Neuronal stem cell (in vitro differentiated cells): ENCODE measurements at regions not wholly inside any gene's neighbourhood (a gene's known extent, or its start where the extent isn't known, plus 50 kb on each side); places are given as distances from the start of the nearest gene placed in this dataset.

Experiments
- DNase-seq: peaks from one replicate; pipeline ENCODE4 v3.0.0-alpha.2; 2013; ENCODE audit warnings: low spot score
- H2AFZ ChIP-seq: one replicate; pipeline ENCODE4 v1.6.1; 2013; ENCODE audit warnings: mild to moderate bottlenecking, low read length, inconsistent platforms
- H2AK5ac ChIP-seq: 2 replicates; pipeline ENCODE4 v1.6.1; 2013; ENCODE audit warnings: low read depth, mild to moderate bottlenecking, inconsistent platforms, low read length, moderate library complexity, mixed read lengths
- H2BK120ac ChIP-seq: 2 replicates; pipeline ENCODE4 v1.6.1; 2013; ENCODE audit warnings: low read depth, mild to moderate bottlenecking, inconsistent platforms, low read length, moderate library complexity, mixed read lengths
- H2BK12ac ChIP-seq: one replicate; pipeline ENCODE4 v1.6.1; 2013; ENCODE audit warnings: low read length, inconsistent platforms
- H2BK15ac ChIP-seq: 2 replicates; pipeline ENCODE4 v1.6.1; 2013; ENCODE audit warnings: mild to moderate bottlenecking, low read length, inconsistent platforms, mixed read lengths
- H2BK5ac ChIP-seq: one replicate; pipeline ENCODE4 v1.6.1; 2013; ENCODE audit warnings: inconsistent platforms, mild to moderate bottlenecking, low read length, moderate library complexity
- H3K14ac ChIP-seq: one replicate; pipeline ENCODE4 v1.6.1; 2013; ENCODE audit warnings: low read length, inconsistent platforms
- H3K18ac ChIP-seq: 2 replicates; pipeline ENCODE4 v1.6.1; 2013; ENCODE audit warnings: low read length, inconsistent platforms
- H3K23ac ChIP-seq: 2 replicates; pipeline ENCODE4 v1.6.1; 2013; ENCODE audit warnings: low read depth, mild to moderate bottlenecking, mixed read lengths, low read length, inconsistent platforms; ENCODE audit not compliant: poor library complexity
- H3K27ac ChIP-seq: replicated peaks from 3 replicates; pipeline ENCODE4 v1.5.1; 2013; ENCODE audit warnings: low read length, inconsistent platforms
- H3K27me3 ChIP-seq, 3 experiments: 2 replicates each; pipeline ENCODE4 v1.6.1; 2013; ENCODE audit warnings: low read length in 3 of 3, mild to moderate bottlenecking in 2 of 3, inconsistent platforms in 1 of 3, low read depth in 1 of 3, mixed read lengths in 1 of 3, moderate library complexity in 1 of 3; ENCODE audit not compliant: control insufficient read depth in 3 of 3, insufficient read depth in 3 of 3
- H3K36me3 ChIP-seq, 2 donors: replicated peaks in 1 of 2; 2 replicates each; pipeline ENCODE4 v1.6.1; 2013; ENCODE audit warnings: low read length in 2 of 2; ENCODE audit not compliant: control insufficient read depth in 2 of 2, insufficient read depth in 2 of 2
- H3K4ac ChIP-seq: 2 replicates; pipeline ENCODE4 v1.6.1; 2013; ENCODE audit warnings: inconsistent platforms, mild to moderate bottlenecking, low read length, moderate library complexity
- H3K4me1 ChIP-seq, 2 donors: 1 replicate in 1 of 2; 2 replicates in 1 of 2; pipeline ENCODE4 v1.6.1; 2013; ENCODE audit warnings: low read length in 2 of 2, low read depth in 1 of 2; ENCODE audit not compliant: control insufficient read depth in 2 of 2, insufficient read depth in 1 of 2
- H3K4me2 ChIP-seq: one replicate; pipeline ENCODE4 v1.6.1; 2013; ENCODE audit warnings: mild to moderate bottlenecking, low read length, inconsistent platforms; ENCODE audit not compliant: insufficient read depth, poor library complexity, severe bottlenecking
- H3K4me3 ChIP-seq, 2 donors: 2 replicates each; pipeline ENCODE4 v1.5.1; 2013; ENCODE audit warnings: low read length in 2 of 2, mild to moderate bottlenecking in 2 of 2, inconsistent platforms in 1 of 2, moderate library complexity in 1 of 2
- H3K79me1 ChIP-seq: one replicate; pipeline ENCODE4 v1.6.1; 2013; ENCODE audit warnings: low read depth, mild to moderate bottlenecking, inconsistent platforms, low read length, moderate library complexity
- H3K9ac ChIP-seq: one replicate; pipeline ENCODE4 v1.6.1; 2013; ENCODE audit warnings: mild to moderate bottlenecking, low read depth, low read length, inconsistent platforms; ENCODE audit not compliant: poor library complexity
- H3K9me3 ChIP-seq, 2 donors: replicated peaks in 1 of 2; 2 replicates each; pipeline versions ENCODE3 to v1.6.1; 2013; ENCODE audit warnings: low read length in 2 of 2, mild to moderate bottlenecking in 2 of 2, inconsistent platforms in 1 of 2, low read depth in 1 of 2, mixed read lengths in 1 of 2, moderate library complexity in 1 of 2; ENCODE audit not compliant: control insufficient read depth in 2 of 2, insufficient read depth in 1 of 2
- H4K8ac ChIP-seq: one replicate; pipeline ENCODE4 v1.6.1; 2013; ENCODE audit warnings: low read depth, mild to moderate bottlenecking, inconsistent platforms, low read length, moderate library complexity
- H4K91ac ChIP-seq: one replicate; pipeline ENCODE4 v1.6.1; 2013; ENCODE audit warnings: low read length, low read depth, mild to moderate bottlenecking, inconsistent platforms; ENCODE audit not compliant: poor library complexity
- WGBS, 2 donors: extraction: QIAGEN DNeasy Blood & Tissue Kit; methylation state at CpG; one replicate each; pipeline ENCODE4 v1.1.7; 2013; ENCODE audit warnings: missing lambda C conversion rate in 2 of 2, mixed read lengths in 1 of 2; ENCODE audit not compliant: insufficient read length in 2 of 2, insufficient replicate concordance in 1 of 2; ENCODE audit errors: extremely low coverage in 2 of 2; 5-methylcytosine and 5-hydroxymethylcytosine counted together

DNA sequence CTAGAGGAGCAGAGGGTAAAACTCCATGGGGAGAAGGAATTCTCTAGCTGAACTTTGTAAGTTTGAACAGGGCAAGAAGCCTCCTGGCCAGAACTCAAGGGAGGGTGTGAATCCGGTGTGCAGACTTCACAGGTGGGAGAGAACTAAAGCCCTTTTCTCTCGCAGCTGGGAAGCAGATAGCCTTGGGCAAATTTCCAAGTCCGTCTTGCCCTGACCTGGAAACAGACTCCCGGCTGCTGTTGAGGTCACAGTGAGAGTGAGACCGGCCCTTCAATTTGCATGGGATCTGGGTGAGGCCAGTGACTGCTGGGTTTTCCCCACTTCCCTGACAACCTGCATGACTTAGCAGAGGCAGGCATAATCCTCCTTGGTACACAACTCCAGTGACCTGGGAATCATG lies 94.5 kb upstream of the ZNF827 start:
- Histone ChIP-seq H2AFZ (peak overlapping the region; percentile 56), H3K9ac (no peak overlapping the region), H3K79me1 (no peaks in the 10 kb centered on the region), H3K14ac (peak overlapping the region; percentile 31), H3K18ac (no peak overlapping the region), H3K4me2 (no peak overlapping the region), H3K23ac (no peak overlapping the region), H2BK5ac (peak overlapping the region; percentile 66), H2BK15ac (no peak overlapping the region), H4K8ac (no peak overlapping the region), H3K4me1 (peaks cover 0 to 8% of the 10 kb centered on the region in 2 donors), H4K91ac (no peak overlapping the region), H3K4me3 (no peak overlapping the region), H3K27ac (no peak overlapping the region), H2BK120ac (no peak overlapping the region), H2AK5ac (no peak overlapping the region), H3K9me3 (no peaks in the 10 kb centered on the region), H3K4ac (no peak overlapping the region), H3K27me3 (no peaks in the 10 kb centered on the region), H3K36me3 (no peaks in the 10 kb centered on the region), H2BK12ac (no peak overlapping the region)
- WGBS, 2 donors = no CpG with 5 or more reads among the region's 5 CpGs
- no peak for DNase-seq

DNA sequence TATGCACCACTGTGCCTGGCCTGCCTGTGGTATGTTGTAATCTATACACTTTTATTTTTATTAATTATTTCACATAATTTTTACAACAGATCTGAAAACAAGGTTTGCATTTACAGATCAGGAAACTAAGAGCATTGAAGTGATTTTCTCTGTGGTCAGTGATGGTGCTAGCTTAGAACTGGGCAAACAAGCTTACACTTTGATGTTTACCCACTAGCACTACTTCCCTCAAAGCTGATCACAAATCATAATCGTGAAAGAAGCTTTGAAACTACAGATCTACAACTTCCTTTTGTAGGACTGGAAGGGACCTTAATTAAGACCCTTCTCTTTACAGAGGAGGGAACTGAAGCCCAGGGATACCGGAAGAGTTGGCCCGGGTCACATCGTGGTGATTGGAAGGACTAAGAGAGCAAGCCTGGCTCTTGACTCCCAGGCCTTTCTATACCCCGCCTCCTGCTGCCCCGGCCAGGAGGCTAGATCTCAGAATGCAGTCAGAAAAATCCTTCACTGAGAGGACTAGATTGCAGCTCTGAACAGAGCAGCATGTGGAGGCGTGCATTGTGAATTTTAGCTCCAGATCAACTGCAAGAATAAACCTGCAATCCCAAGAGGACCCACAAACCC lies 93.7 kb upstream of the ZNF827 start:
- Histone ChIP-seq H3K36me3 (no peaks in the 10 kb centered on the region), H3K4me1 (peaks cover 0 to 8% of the 10 kb centered on the region in 2 donors), H2BK12ac (no peak overlapping the region), H4K91ac (no peak overlapping the region), H2BK120ac (no peak overlapping the region), H3K27ac (no peak overlapping the region), H3K14ac (no peak overlapping the region), H3K9me3 (no peaks in the 10 kb centered on the region), H3K4me3 (no peak overlapping the region), H2AFZ (peak overlapping the region; percentile 56), H3K4ac (no peak overlapping the region), H3K79me1 (no peaks in the 10 kb centered on the region), H3K23ac (no peak overlapping the region), H3K27me3 (no peaks in the 10 kb centered on the region), H2AK5ac (no peak overlapping the region), H3K9ac (no peak overlapping the region), H4K8ac (no peak overlapping the region), H2BK15ac (no peak overlapping the region), H3K4me2 (no peak overlapping the region), H3K18ac (no peak overlapping the region), H2BK5ac (peak overlapping the region; percentile 66)
- no CpG with 5 or more reads among the region's 7 CpGs for WGBS, 2 donors
- no peak for DNase-seq

GRCh38 chr4:146029939-146030710 lies 91.5 kb upstream of the ZNF827 start:
- no peak overlapping the region for H2BK120ac ChIP-seq
- H4K91ac ChIP-seq = no peak overlapping the region
- peaks cover 0 to 8% of the 10 kb centered on the region in 2 donors for H3K4me1 ChIP-seq
- no CpG with 5 or more reads among the region's 8 CpGs for WGBS, 2 donors
- H3K9me3 ChIP-seq = no peaks in the 10 kb centered on the region
- H2BK12ac ChIP-seq = no peak overlapping the region
- H3K14ac ChIP-seq = no peak overlapping the region
- H2BK15ac ChIP-seq = no peak overlapping the region
- H2AK5ac ChIP-seq = no peak overlapping the region
- H3K79me1 ChIP-seq = no peaks in the 10 kb centered on the region
- no peak overlapping the region for H3K23ac ChIP-seq
- no peak overlapping the region for H4K8ac ChIP-seq
- H3K27ac ChIP-seq = no peak overlapping the region
- H3K36me3 ChIP-seq = no peaks in the 10 kb centered on the region
- peak overlapping the region; percentile 69 for H2AFZ ChIP-seq
- H3K4ac ChIP-seq = no peak overlapping the region
- H3K27me3 ChIP-seq = no peaks in the 10 kb centered on the region
- H3K4me2 ChIP-seq = no peak overlapping the region
- no peak overlapping the region for H2BK5ac ChIP-seq
- H3K9ac ChIP-seq = no peak overlapping the region
- no peak overlapping the region for H3K4me3 ChIP-seq
- no peak for DNase-seq
- peak overlapping the region; percentile 25 for H3K18ac ChIP-seq

GRCh38 chr4:146029147-146029546 lies 90.5 kb upstream of the ZNF827 start:
- H4K8ac ChIP-seq = no peak overlapping the region
- H3K79me1 ChIP-seq = no peaks in the 10 kb centered on the region
- no peaks in the 10 kb centered on the region for H3K9me3 ChIP-seq
- H2BK15ac ChIP-seq = no peak overlapping the region
- no peak overlapping the region for H2BK120ac ChIP-seq
- no peak overlapping the region for H3K18ac ChIP-seq
- WGBS, 2 donors = no CpG with 5 or more reads among the region's 3 CpGs
- no peak overlapping the region for H2BK12ac ChIP-seq
- no peak overlapping the region for H3K23ac ChIP-seq
- no peak overlapping the region for H4K91ac ChIP-seq
- H2AK5ac ChIP-seq = no peak overlapping the region
- H3K27me3 ChIP-seq = no peaks in the 10 kb centered on the region
- H3K27ac ChIP-seq = no peak overlapping the region
- no peak overlapping the region for H3K9ac ChIP-seq
- DNase-seq = no peak
- H3K4ac ChIP-seq = no peak overlapping the region
- H2BK5ac ChIP-seq = no peak overlapping the region
- peaks cover 0 to 8% of the 10 kb centered on the region in 2 donors for H3K4me1 ChIP-seq
- H3K4me2 ChIP-seq = no peak overlapping the region
- H3K4me3 ChIP-seq = no peak overlapping the region
- no peak overlapping the region for H2AFZ ChIP-seq
- H3K14ac ChIP-seq = no peak overlapping the region
- no peaks in the 10 kb centered on the region for H3K36me3 ChIP-seq
